ENCODE measurements at regions not wholly inside any gene's neighbourhood (a gene's known extent, or its start where the extent isn't known, plus 50 kb on each side); places are given as distances from the start of the nearest gene placed in this dataset.

DNA sequence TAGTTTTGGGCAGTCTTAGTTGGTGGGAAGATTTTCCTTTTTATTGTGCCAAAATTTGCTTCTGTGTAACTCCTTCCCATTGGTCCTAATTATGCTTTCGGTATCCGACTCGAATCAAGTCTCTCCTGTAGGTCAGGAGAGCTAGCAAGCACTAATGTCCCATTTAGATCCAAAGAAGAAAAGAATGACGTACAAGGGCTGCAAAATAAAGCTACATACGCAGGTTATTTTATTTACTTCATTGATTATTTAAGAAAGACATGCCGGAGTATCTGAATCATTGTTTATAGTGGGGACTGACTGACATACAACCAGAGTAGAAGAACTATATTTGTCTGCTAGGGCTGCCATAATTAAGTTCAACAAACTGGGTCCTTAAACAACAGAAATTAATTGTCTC lies 648.5 kb downstream of the CPS1 start:
- TF ChIP-seq, protein P1, sequence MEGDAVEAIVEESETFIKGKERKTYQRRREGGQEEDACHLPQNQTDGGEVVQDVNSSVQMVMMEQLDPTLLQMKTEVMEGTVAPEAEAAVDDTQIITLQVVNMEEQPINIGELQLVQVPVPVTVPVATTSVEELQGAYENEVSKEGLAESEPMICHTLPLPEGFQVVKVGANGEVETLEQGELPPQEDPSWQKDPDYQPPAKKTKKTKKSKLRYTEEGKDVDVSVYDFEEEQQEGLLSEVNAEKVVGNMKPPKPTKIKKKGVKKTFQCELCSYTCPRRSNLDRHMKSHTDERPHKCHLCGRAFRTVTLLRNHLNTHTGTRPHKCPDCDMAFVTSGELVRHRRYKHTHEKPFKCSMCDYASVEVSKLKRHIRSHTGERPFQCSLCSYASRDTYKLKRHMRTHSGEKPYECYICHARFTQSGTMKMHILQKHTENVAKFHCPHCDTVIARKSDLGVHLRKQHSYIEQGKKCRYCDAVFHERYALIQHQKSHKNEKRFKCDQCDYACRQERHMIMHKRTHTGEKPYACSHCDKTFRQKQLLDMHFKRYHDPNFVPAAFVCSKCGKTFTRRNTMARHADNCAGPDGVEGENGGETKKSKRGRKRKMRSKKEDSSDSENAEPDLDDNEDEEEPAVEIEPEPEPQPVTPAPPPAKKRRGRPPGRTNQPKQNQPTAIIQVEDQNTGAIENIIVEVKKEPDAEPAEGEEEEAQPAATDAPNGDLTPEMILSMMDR (IDR thresholded peaks at IDR 0.05): no peak
- TF ChIP-seq EP300 (IDR thresholded peaks at IDR 0.05) (no peak), POLR2A (IDR thresholded peaks at IDR 0.05) (no peak), POLR2AphosphoS5 (IDR thresholded peaks at IDR 0.05) (no peak)

Data from upper lobe of left lung (tissue), 4 donors.